Hepatocyte (in vitro differentiated cells): ENCODE measurements at regions not wholly inside any gene's neighbourhood (a gene's known extent, or its start where the extent isn't known, plus 50 kb on each side); places are given as distances from the start of the nearest gene placed in this dataset.

ENCODE experiments used
- EZH2 ChIP-seq: fragments of 200-600 bp; sonication (generic); IDR thresholded peaks from 2 replicates; pipeline ENCODE4 v1.6.1; 2016; ENCODE audit warnings: antibody characterized with exemption, mild to moderate bottlenecking, borderline replicate concordance
- TF ChIP-seq, protein P1 (sequence below): fragments of 200-600 bp; sonication (generic); IDR thresholded peaks from 2 replicates; pipeline ENCODE4 v1.5.1; 2016; ENCODE audit warnings: antibody characterized with exemption, mild to moderate bottlenecking; ENCODE audit not compliant: poor library complexity

DNA sequence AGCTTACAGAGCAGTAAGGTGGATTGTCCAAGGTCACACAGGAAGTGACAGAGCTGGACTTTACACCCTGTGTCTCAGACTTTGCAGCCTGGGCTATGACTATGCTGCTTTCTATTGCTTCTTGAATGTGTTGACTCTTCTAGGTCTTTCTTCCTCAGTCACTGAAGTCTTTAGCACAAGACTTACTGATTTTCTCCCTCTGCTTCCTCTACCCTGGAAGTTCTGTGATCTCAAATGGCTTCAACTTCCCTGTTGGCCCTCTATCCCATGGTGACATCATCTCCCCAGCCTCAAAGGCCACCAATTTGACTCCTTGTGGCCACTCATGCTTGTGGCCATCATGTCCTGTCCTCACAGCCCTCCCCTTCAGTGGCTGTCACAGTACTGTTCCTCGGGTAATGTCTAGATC, 181.3 kb downstream of the HS3ST3A1 start:
- TF ChIP-seq, protein P1, sequence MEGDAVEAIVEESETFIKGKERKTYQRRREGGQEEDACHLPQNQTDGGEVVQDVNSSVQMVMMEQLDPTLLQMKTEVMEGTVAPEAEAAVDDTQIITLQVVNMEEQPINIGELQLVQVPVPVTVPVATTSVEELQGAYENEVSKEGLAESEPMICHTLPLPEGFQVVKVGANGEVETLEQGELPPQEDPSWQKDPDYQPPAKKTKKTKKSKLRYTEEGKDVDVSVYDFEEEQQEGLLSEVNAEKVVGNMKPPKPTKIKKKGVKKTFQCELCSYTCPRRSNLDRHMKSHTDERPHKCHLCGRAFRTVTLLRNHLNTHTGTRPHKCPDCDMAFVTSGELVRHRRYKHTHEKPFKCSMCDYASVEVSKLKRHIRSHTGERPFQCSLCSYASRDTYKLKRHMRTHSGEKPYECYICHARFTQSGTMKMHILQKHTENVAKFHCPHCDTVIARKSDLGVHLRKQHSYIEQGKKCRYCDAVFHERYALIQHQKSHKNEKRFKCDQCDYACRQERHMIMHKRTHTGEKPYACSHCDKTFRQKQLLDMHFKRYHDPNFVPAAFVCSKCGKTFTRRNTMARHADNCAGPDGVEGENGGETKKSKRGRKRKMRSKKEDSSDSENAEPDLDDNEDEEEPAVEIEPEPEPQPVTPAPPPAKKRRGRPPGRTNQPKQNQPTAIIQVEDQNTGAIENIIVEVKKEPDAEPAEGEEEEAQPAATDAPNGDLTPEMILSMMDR = no peak
- TF ChIP-seq EZH2 = no peak
